ENCODE measurements at regions not wholly inside any gene's neighbourhood (a gene's known extent, or its start where the extent isn't known, plus 50 kb on each side); places are given as distances from the start of the nearest gene placed in this dataset.

GRCh38 chr9:129469988-129470316 is 150.9 kb downstream of the C9orf50 start:
- no peak for TF ChIP-seq CTCF (conservative IDR thresholded peaks at IDR 0.05; ENCODE audit: low read depth, low read length)
- no peak for TF ChIP-seq RAD21 (IDR thresholded peaks at IDR 0.05; ENCODE audit: low read length)
- TF ChIP-seq CEBPB (IDR thresholded peaks at IDR 0.05; ENCODE audit: low read depth, low read length) = no peak
- no peak for TF ChIP-seq SMC3 (IDR thresholded peaks at IDR 0.05; ENCODE audit: low read depth, low read length)
- no peak for TF ChIP-seq POLR2A (IDR thresholded peaks at IDR 0.05; ENCODE audit: low read depth, low read length)
- no peak for TF ChIP-seq MXI1 (IDR thresholded peaks at IDR 0.05; ENCODE audit: borderline replicate concordance, low read depth, low read length)
- TF ChIP-seq ELK1 (IDR thresholded peaks at IDR 0.05; ENCODE audit: borderline replicate concordance, low read depth, low read length) = no peak
- no peak for TF ChIP-seq RCOR1 (IDR thresholded peaks at IDR 0.05; ENCODE audit: insufficient replicate concordance, low read length)
- no peak for TF ChIP-seq FOS (IDR thresholded peaks at IDR 0.05; ENCODE audit: low read depth, low read length)
- TF ChIP-seq MAZ (IDR thresholded peaks at IDR 0.05; ENCODE audit: borderline replicate concordance, low read depth, low read length) = no peak
- TF ChIP-seq NFE2L2 (IDR thresholded peaks at IDR 0.05; ENCODE audit: low read depth, low read length) = no peak
